T-helper 17 cell (primary cell): ENCODE measurements at regions not wholly inside any gene's neighbourhood (a gene's known extent, or its start where the extent isn't known, plus 50 kb on each side); places are given as distances from the start of the nearest gene placed in this dataset.

ENCODE experiments used
- ATAC-seq: fragments of 150-1000 bp; cut with Tn5 transposase; 2 replicates; pipeline ENCODE4 v1.10.0; 2021; ENCODE audit warnings: mild to moderate bottlenecking, moderate library complexity
- DNase-seq, 3 donors: peaks; one replicate each; pipeline versions ENCODE4 v3.0.0 to v3.0.0-alpha.2; 2020 to 2021
- H3K9me3 ChIP-seq: one replicate; pipeline ENCODE4 v1.7.0; 2013; ENCODE audit warnings: low read length, mild to moderate bottlenecking; ENCODE audit not compliant: control insufficient read depth, poor library complexity, severe bottlenecking
- H3K27ac Mint-ChIP-seq: one replicate; pipeline ENCODE4 v1.8.0; 2022; ENCODE audit warnings: mild to moderate bottlenecking, moderate library complexity, mixed read lengths
- H3K27me3 Mint-ChIP-seq: one replicate; pipeline ENCODE4 v1.8.0; 2022; ENCODE audit warnings: mixed read lengths
- H3K36me3 Mint-ChIP-seq: one replicate; pipeline ENCODE4 v1.8.0; 2022; ENCODE audit warnings: low read depth, mixed read lengths
- H3K4me1 Mint-ChIP-seq: one replicate; pipeline ENCODE4 v1.8.0; 2022; ENCODE audit warnings: mild to moderate bottlenecking, mixed read lengths
- H3K4me3 Mint-ChIP-seq: one replicate; pipeline ENCODE4 v1.8.0; 2022; ENCODE audit warnings: mild to moderate bottlenecking, moderate library complexity, mixed read lengths

DNA sequence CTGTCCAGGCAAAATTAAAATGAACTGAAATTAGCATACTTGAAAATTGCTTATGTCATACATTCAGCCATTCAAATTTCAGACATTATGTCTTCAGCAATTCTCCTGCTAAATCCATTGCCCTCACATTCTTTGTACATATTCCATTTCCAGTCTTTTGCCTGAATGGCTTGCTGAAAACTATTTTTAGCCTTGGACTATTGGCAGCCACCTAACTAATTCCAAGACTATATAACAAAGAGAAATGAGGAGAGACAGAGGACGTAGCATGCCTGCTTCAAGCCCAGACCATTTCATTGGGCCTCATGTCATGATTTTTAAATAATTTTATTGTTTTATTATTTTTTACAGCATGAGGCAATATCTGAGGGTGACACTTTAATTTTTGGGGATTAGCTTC, 100.3 kb downstream of the MRPS30 start:
- no peak overlapping the region for H3K4me3 Mint-ChIP-seq
- DNase-seq (no peak), ATAC-seq (no peak)
- no peak overlapping the region for H3K27ac Mint-ChIP-seq
- no peaks in the 10 kb centered on the region for H3K9me3 ChIP-seq
- H3K36me3 Mint-ChIP-seq: no peaks in the 10 kb centered on the region
- no peaks in the 10 kb centered on the region for H3K4me1 Mint-ChIP-seq
- no peaks in the 10 kb centered on the region for H3K27me3 Mint-ChIP-seq

DNA sequence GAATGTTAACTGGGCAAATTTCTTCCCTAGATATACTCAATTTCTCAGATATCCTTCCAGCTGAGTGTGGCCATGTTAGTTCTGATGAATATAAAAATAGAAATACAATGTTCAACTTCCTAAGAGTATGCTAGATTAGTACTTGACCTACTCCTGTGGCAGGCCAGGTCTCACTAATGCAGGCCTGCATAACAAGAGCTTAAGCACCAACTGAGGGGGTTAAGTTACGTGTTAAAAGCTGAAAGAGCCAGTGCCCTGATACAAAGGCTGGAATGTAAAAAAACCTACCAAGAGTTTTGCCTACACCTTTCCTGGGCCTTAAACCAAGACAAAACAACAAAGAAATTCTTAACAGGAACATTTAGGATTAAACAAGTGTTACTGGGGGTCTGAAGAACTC, 102.8 kb downstream of the MRPS30 start:
- H3K9me3 ChIP-seq: no peaks in the 10 kb centered on the region
- ATAC-seq: no peak
- H3K27ac Mint-ChIP-seq: no peak overlapping the region
- no peak for DNase-seq
- no peaks in the 10 kb centered on the region for H3K4me1 Mint-ChIP-seq
- H3K36me3 Mint-ChIP-seq: no peaks in the 10 kb centered on the region
- no peaks in the 10 kb centered on the region for H3K27me3 Mint-ChIP-seq
- H3K4me3 Mint-ChIP-seq: no peak overlapping the region

DNA sequence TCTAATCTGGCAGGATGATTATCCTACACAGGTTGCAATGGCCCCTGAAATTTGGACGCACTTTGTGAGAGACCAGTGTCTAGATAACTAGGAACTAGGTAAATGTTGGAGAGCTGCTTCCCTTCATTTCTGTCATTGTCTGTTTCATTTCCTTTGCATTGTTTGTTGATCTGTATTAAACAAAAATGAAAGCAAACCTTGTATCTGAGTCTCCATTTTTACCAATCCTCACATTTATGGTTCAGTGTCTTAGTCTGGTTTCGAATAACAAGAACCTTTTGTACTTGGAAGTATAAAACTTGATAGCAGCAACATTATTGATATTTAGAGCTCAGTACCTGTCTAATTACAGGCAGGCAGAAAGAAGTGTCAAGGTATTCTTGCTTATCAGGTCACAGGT, 105.5 kb downstream of the MRPS30 start:
- H3K27me3 Mint-ChIP-seq: no peaks in the 10 kb centered on the region
- no peaks in the 10 kb centered on the region for H3K4me1 Mint-ChIP-seq
- H3K4me3 Mint-ChIP-seq: no peak overlapping the region
- H3K9me3 ChIP-seq: no peaks in the 10 kb centered on the region
- H3K27ac Mint-ChIP-seq: no peak overlapping the region
- H3K36me3 Mint-ChIP-seq: no peaks in the 10 kb centered on the region
- DNase-seq: no peak
- no peak for ATAC-seq

DNA sequence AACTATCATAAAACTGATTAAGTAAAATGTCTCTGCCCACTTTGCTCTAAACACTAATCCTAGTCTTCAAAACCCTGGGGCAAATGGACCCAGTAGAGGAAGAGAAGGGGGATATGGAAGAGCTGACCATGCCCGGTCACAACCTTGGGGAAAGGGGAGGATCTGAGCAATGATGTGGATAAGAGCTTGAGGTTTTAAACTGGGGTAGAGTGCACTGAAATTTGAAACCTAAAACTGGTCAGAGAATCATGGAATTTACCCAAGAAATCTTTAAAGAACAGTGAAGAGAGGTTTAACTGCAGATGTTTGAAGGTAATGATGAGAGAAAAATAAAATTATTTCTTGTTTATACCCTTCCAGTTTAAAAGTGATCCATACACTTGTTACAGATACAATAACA, 110.8 kb downstream of the MRPS30 start:
- no peaks in the 10 kb centered on the region for H3K9me3 ChIP-seq
- no peaks in the 10 kb centered on the region for H3K27me3 Mint-ChIP-seq
- H3K36me3 Mint-ChIP-seq: no peaks in the 10 kb centered on the region
- ATAC-seq (no peak), DNase-seq (no peak)
- H3K4me1 Mint-ChIP-seq: no peaks in the 10 kb centered on the region
- no peak overlapping the region for H3K27ac Mint-ChIP-seq
- no peak overlapping the region for H3K4me3 Mint-ChIP-seq

DNA sequence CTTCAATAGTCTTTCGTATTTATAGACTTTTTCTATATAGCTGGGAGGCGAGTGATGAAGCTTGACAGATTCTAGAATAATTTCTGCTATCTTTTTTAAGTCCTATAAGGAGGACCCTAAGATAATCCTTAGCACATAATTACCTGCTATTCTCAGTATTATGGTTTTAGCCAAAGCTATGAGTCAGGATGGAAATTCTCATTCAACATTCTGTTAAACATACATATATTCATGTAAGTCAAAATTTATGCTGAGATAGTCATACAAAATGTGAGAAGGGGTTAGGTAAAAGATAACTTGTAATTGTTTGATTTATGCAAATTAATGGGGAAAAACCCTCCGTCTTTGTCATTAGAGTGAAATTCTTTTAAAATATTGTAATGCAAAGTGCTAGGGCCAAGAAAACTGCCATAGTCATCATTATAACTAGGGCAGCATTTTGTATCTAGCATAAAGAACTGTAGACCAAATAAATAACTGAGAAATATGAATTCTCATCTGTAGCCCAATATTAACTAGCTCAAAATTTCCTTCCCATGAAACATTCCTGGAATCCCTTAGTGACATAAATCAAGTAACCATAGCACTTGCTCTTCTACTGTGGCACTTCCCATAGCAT, 118.5 kb downstream of the MRPS30 start:
- H3K4me1 Mint-ChIP-seq: no peaks in the 10 kb centered on the region
- no peaks in the 10 kb centered on the region for H3K36me3 Mint-ChIP-seq
- H3K4me3 Mint-ChIP-seq: no peak overlapping the region
- H3K9me3 ChIP-seq: no peaks in the 10 kb centered on the region
- no peaks in the 10 kb centered on the region for H3K27me3 Mint-ChIP-seq
- no peak for ATAC-seq
- no peak for DNase-seq
- no peak overlapping the region for H3K27ac Mint-ChIP-seq

DNA sequence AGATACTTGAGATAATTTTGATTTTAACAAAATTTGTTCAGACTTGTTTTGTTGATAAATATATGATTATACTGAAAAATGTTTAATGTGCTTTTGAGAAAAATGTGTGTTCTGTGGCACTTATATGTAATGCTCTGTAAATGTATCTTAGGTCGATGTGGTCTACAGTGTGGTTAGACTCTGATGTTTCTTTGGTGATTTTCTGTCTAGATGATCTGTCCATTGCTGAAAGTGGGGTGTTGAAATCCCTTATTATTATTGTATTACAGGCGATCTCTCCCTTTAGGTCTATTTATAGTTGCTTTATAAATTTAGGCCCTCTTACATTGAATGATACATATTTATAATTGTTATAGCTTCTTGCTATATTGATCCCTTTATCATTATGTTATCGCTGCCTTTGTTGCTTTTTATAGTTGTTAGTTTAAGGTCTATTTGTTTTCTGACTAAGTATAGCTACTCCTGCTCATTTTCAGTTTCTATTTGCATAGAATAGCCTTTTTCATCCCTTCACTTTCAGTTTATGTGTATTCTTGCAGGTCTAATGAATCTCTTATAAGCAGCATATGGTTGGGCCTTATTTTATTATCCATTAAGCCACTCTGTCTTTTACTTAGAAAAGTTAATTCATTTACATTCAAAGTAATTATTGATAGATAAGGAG, 124.3 kb downstream of the MRPS30 start:
- ATAC-seq (no peak), DNase-seq (no peak)
- H3K27ac Mint-ChIP-seq: no peak overlapping the region
- H3K36me3 Mint-ChIP-seq: no peaks in the 10 kb centered on the region
- H3K4me1 Mint-ChIP-seq: no peaks in the 10 kb centered on the region
- H3K27me3 Mint-ChIP-seq: no peaks in the 10 kb centered on the region
- H3K9me3 ChIP-seq: no peaks in the 10 kb centered on the region
- H3K4me3 Mint-ChIP-seq: no peak overlapping the region

DNA sequence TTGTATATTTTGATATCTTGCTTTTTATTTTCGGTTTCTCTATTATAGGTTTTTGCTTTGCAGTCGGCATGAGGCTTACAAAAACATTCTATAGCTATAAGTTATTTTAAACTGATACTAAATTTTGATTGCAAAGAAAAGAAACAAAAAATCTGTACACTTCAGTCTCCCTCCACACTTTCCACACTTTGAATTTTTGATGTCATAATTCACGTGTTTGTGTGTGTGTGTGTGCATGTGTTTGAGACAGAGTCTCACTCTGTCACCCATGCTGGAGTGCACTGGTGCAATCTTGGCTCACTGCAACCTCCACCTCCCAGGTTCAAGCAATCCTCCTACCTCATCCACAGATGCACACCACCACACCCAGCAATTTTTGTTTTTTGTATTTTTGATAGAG, 124.9 kb downstream of the MRPS30 start:
- Mint-ChIP-seq H3K27ac (no peak overlapping the region), H3K4me3 (no peak overlapping the region), H3K4me1 (no peaks in the 10 kb centered on the region), H3K36me3 (no peaks in the 10 kb centered on the region), H3K27me3 (no peaks in the 10 kb centered on the region)
- no peak for ATAC-seq
- no peak for DNase-seq
- H3K9me3 ChIP-seq: no peaks in the 10 kb centered on the region

DNA sequence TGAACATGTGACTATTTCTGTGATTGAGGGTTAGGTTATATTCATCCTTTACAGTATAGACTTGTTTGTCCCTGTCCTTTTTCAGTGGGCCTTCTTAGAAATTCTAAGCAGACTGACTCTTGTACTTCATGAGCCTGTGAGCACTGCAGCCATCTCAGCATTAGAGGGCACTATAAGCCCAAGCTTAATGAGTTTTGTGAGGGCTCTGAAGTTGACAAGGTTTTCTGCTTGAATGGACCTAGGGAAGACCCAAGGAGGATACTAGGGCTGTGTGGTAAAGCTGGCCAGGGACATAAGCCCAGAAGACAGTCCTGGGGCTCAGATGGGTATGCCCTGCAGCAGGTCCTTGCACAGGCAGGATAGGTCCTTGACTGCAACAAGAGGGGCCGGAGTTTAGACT, 126.5 kb downstream of the MRPS30 start:
- no peaks in the 10 kb centered on the region for H3K36me3 Mint-ChIP-seq
- ATAC-seq: no peak
- H3K4me3 Mint-ChIP-seq: no peak overlapping the region
- H3K27ac Mint-ChIP-seq: no peak overlapping the region
- H3K4me1 Mint-ChIP-seq: no peaks in the 10 kb centered on the region
- no peaks in the 10 kb centered on the region for H3K9me3 ChIP-seq
- DNase-seq: no peak
- H3K27me3 Mint-ChIP-seq: no peaks in the 10 kb centered on the region

DNA sequence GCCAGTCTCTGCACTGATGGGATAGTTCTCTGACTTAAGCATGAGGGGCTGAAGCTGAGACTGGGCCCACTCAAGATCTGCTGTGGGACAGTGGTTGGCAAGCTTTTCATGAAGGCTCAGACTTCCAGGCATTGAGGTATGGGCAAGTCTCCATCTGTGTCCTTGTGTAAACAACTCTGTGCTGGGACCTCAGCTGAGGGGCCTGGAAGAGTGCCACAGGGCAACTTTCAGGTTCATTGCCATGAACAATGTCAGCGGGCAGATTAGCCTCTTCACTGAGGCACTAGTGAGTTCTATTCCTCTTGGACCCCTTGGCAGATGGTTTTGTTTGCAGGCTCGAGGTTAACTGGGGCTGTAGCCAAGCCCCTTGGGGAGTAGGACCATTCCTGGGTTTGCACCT, 127.1 kb downstream of the MRPS30 start:
- H3K4me1 Mint-ChIP-seq: no peaks in the 10 kb centered on the region
- no peaks in the 10 kb centered on the region for H3K27me3 Mint-ChIP-seq
- DNase-seq (no peak), ATAC-seq (no peak)
- H3K27ac Mint-ChIP-seq: no peak overlapping the region
- H3K9me3 ChIP-seq: no peaks in the 10 kb centered on the region
- no peak overlapping the region for H3K4me3 Mint-ChIP-seq
- no peaks in the 10 kb centered on the region for H3K36me3 Mint-ChIP-seq

DNA sequence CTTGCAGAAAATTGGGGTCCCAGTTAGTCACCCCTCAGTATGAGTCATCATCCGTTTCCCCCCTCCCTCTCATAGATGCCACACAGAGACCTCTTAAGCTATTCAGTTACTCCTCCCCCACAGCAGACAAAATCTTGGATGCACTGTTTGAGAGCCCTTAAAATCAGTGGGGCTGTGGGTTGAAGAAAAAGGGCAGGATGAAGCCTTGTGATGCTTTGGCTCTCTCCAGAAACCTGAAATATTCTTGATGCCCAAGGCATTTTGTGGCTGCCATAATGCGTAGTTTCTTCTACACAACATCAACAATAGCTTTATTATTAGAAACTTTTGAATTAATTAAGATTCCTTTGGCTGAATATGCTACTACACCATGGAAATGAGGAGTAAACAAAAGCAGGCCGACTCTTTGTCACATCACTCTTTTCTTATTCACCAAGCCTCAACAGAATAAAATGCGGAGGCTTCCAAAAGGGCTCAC, 133.8 kb downstream of the MRPS30 start:
- DNase-seq (no peak), ATAC-seq (no peak)
- H3K4me3 Mint-ChIP-seq: no peak overlapping the region
- no peaks in the 10 kb centered on the region for H3K27me3 Mint-ChIP-seq
- H3K4me1 Mint-ChIP-seq: no peaks in the 10 kb centered on the region
- H3K9me3 ChIP-seq: no peaks in the 10 kb centered on the region
- no peaks in the 10 kb centered on the region for H3K36me3 Mint-ChIP-seq
- H3K27ac Mint-ChIP-seq: no peak overlapping the region

DNA sequence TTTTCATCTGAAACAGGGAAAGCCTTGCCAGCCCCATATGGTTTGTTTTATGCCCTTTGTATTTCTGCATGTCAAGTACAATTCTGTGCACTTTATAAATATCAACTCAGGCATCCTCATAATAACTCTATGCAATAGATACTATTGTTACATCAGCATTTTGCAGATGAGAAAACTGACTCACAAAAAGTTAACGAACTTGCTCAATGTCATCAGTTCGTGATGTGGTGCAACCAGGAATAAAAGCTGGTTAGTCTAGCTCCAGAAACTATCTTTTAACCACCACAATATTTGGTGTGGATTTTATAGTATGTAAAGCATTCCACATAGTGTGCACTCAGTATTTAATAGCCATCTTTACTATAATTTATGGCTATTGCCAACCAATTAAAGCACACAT, 134.9 kb downstream of the MRPS30 start:
- Mint-ChIP-seq H3K4me1 (no peaks in the 10 kb centered on the region), H3K4me3 (no peak overlapping the region), H3K27me3 (no peaks in the 10 kb centered on the region), H3K36me3 (no peaks in the 10 kb centered on the region), H3K27ac (no peak overlapping the region)
- H3K9me3 ChIP-seq: no peaks in the 10 kb centered on the region
- no peak for ATAC-seq
- DNase-seq: no peak

DNA sequence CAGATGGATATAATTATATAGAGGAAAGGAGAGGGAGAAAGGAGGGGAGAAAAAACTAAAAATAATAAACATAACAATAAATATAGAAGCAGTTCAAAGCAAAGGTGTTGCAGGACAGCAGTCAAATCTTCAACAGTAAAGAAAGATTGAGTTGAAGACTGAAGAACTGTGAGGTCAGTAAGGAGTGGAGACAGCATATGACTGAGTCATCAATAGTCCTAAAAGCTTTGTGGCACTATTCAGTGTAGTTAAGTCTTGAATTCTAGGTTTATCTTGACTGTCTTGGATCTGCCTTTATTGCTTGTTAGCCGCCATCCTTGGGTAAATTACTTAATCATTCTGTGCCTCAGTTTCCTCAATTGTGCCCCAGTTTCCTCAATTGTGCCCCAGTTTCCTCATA, 137.0 kb downstream of the MRPS30 start:
- no peaks in the 10 kb centered on the region for H3K4me1 Mint-ChIP-seq
- no peak for DNase-seq
- ATAC-seq: no peak
- H3K27ac Mint-ChIP-seq: no peak overlapping the region
- H3K4me3 Mint-ChIP-seq: no peak overlapping the region
- no peaks in the 10 kb centered on the region for H3K27me3 Mint-ChIP-seq
- no peaks in the 10 kb centered on the region for H3K9me3 ChIP-seq
- no peaks in the 10 kb centered on the region for H3K36me3 Mint-ChIP-seq

DNA sequence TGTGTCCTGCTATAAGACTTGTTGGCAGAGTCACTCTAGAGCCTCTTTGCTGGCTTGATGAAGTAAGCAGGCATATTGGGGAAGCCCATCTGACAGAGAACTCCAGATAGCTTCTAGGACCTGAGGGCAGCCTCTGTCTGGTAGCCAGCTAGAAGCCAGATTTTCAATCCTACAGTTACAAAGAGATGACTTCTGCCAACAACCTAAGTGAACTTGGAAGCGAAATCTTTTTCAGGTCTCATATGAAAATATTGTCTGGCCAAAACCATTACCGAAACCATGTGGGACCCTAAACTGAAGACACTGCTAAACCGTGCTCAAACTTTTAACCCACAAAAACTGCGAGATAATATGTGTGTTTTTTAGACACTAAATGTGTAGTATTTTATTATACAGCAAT, 140.9 kb downstream of the MRPS30 start:
- H3K4me3 Mint-ChIP-seq: no peak overlapping the region

DNA sequence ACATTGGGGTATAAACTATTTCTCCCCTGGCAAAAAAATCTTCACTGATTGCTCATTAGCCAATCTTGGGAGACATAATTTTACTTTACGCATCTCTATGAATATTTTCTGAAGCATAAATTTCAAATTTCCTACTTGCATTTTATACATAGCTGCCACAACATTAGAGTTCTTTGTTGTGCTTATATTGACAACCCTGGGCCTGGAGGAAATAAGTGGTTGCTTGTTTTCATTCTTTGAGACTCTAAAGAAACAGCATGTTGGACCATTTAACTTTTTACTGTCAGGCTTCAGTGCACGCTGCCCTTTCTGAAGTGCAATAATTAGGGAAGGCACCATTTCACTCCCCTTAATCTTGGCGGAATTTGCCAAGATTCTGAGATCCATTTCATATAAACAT, 142.6 kb downstream of the MRPS30 start:
- Mint-ChIP-seq H3K27ac (no peak overlapping the region), H3K4me1 (no peaks in the 10 kb centered on the region), H3K4me3 (no peak overlapping the region), H3K36me3 (no peaks in the 10 kb centered on the region), H3K27me3 (no peaks in the 10 kb centered on the region)
- H3K9me3 ChIP-seq: no peaks in the 10 kb centered on the region
- ATAC-seq (no peak), DNase-seq (no peak)

More for the DNA sequence above, 140.9 kb downstream of the MRPS30 start:
- H3K27me3 Mint-ChIP-seq: no peaks in the 10 kb centered on the region
- no peak for DNase-seq
- no peaks in the 10 kb centered on the region for H3K4me1 Mint-ChIP-seq
- H3K9me3 ChIP-seq: no peaks in the 10 kb centered on the region
- no peak overlapping the region for H3K27ac Mint-ChIP-seq
- no peak for ATAC-seq
- H3K36me3 Mint-ChIP-seq: no peaks in the 10 kb centered on the region
